Ishikawa (cell line): ENCODE measurements at regions not wholly inside any gene's neighbourhood (a gene's known extent, or its start where the extent isn't known, plus 50 kb on each side); places are given as distances from the start of the nearest gene placed in this dataset.

ENCODE experiments used
- CEBPB ChIP-seq: IDR thresholded peaks from 2 replicates; pipeline ENCODE4 v1.6.1; 2012
- CREB1 ChIP-seq: IDR thresholded peaks from 2 replicates; pipeline ENCODE4 v1.6.1; 2012; ENCODE audit warnings: low read depth
- EGR1 ChIP-seq: IDR thresholded peaks from 2 replicates; pipeline ENCODE4 v1.6.1; 2012
- EP300 ChIP-seq: IDR thresholded peaks from 2 replicates; pipeline ENCODE4 v1.6.1; 2012; ENCODE audit warnings: borderline replicate concordance
- FOXM1 ChIP-seq: IDR thresholded peaks from 2 replicates; pipeline ENCODE4 v1.6.1; 2012; ENCODE audit warnings: low read depth, borderline replicate concordance
- MAX ChIP-seq: IDR thresholded peaks from 2 replicates; pipeline ENCODE4 v1.6.1; 2012
- NFIC ChIP-seq: IDR thresholded peaks from 2 replicates; pipeline ENCODE4 v1.6.1; 2012
- RAD21 ChIP-seq: IDR thresholded peaks from 2 replicates; pipeline ENCODE4 v1.6.1; 2012; ENCODE audit warnings: low read depth
- REST ChIP-seq: IDR thresholded peaks from 2 replicates; pipeline ENCODE4 v1.6.1; 2012; ENCODE audit warnings: low read depth, mild to moderate bottlenecking
- TAF1 ChIP-seq: IDR thresholded peaks from 2 replicates; pipeline ENCODE4 v1.6.1; 2012; ENCODE audit warnings: low read depth, mild to moderate bottlenecking
- TCF12 ChIP-seq: IDR thresholded peaks from 2 replicates; pipeline ENCODE4 v1.6.1; 2012; ENCODE audit warnings: low read depth
- TEAD4 ChIP-seq: IDR thresholded peaks from 2 replicates; pipeline ENCODE4 v1.6.1; 2012
- USF1 ChIP-seq: IDR thresholded peaks from 2 replicates; pipeline ENCODE4 v1.6.1; 2012
- YY1 ChIP-seq: IDR thresholded peaks from 2 replicates; pipeline ENCODE4 v1.6.1; 2012; ENCODE audit warnings: low read depth
- ZBTB7A ChIP-seq: IDR thresholded peaks from 2 replicates; pipeline ENCODE4 v1.6.1; 2012; ENCODE audit warnings: low read depth

GRCh38 chr2:191499050-191499449, 178.9 kb upstream of the NABP1 start:
- TF ChIP-seq RAD21 = no peak
- no peak for TF ChIP-seq YY1
- no peak for TF ChIP-seq NFIC
- TF ChIP-seq EP300 = no peak

- TF ChIP-seq CREB1 (no peak), RAD21 (no peak)
These were observed 177.9 kb upstream of the NABP1 start for GRCh38 chr2:191499874-191500565.

- no peak for TF ChIP-seq CREB1
- no peak for TF ChIP-seq TCF12
- TF ChIP-seq FOXM1 = no peak
- TF ChIP-seq EGR1 = no peak
- TF ChIP-seq RAD21 = no peak
- TF ChIP-seq TEAD4 = no peak
- TF ChIP-seq REST = no peak
- TF ChIP-seq ZBTB7A = no peak
- TF ChIP-seq CEBPB = no peak
- TF ChIP-seq MAX = no peak
- TF ChIP-seq EP300 = no peak
- TF ChIP-seq USF1 = no peak
- no peak for TF ChIP-seq NFIC
- no peak for TF ChIP-seq YY1
- TF ChIP-seq TAF1 = no peak
These were observed 177.4 kb upstream of the NABP1 start for GRCh38 chr2:191500566-191500883.

- TF ChIP-seq MAX (no peak), YY1 (no peak)
These were observed 176.9 kb upstream of the NABP1 start for GRCh38 chr2:191500884-191501560.

- no peak for TF ChIP-seq YY1
- no peak for TF ChIP-seq REST
- TF ChIP-seq CEBPB = no peak
- no peak for TF ChIP-seq FOXM1
- no peak for TF ChIP-seq EP300
- TF ChIP-seq RAD21 = peak; percentile 76
- no peak for TF ChIP-seq EGR1
These were observed 176.3 kb upstream of the NABP1 start for GRCh38 chr2:191501561-191502168.

- TF ChIP-seq MAX (no peak), ZBTB7A (no peak), NFIC (no peak), REST (no peak), RAD21 (no peak), CREB1 (no peak), YY1 (no peak), TAF1 (no peak), EP300 (no peak), EGR1 (no peak), TEAD4 (no peak), FOXM1 (no peak), CEBPB (no peak), USF1 (no peak)
These were observed 171.4 kb upstream of the NABP1 start for GRCh38 chr2:191506515-191506914.
